ENCODE measurements at regions not wholly inside any gene's neighbourhood (a gene's known extent, or its start where the extent isn't known, plus 50 kb on each side); places are given as distances from the start of the nearest gene placed in this dataset.

GRCh38 chrX:57817302-57817701, 93.0 kb downstream of the ZXDA start:
- peaks cover 0 to 5% (median 0%) of the 10 kb centered on the region in 11 donors for H3K9me3 ChIP-seq
- ATAC-seq, result no peak
- no peaks in the 10 kb centered on the region for H3K36me3 ChIP-seq
- H3K27me3 ChIP-seq, result peaks cover 0 to 28% (median 0%) of the 10 kb centered on the region in 7 donors
- H3K4me1 ChIP-seq, result no peaks in the 10 kb centered on the region
- H3K27ac ChIP-seq, result no peak overlapping the region
- DNase-seq, result no peak
- TF ChIP-seq, protein P1, sequence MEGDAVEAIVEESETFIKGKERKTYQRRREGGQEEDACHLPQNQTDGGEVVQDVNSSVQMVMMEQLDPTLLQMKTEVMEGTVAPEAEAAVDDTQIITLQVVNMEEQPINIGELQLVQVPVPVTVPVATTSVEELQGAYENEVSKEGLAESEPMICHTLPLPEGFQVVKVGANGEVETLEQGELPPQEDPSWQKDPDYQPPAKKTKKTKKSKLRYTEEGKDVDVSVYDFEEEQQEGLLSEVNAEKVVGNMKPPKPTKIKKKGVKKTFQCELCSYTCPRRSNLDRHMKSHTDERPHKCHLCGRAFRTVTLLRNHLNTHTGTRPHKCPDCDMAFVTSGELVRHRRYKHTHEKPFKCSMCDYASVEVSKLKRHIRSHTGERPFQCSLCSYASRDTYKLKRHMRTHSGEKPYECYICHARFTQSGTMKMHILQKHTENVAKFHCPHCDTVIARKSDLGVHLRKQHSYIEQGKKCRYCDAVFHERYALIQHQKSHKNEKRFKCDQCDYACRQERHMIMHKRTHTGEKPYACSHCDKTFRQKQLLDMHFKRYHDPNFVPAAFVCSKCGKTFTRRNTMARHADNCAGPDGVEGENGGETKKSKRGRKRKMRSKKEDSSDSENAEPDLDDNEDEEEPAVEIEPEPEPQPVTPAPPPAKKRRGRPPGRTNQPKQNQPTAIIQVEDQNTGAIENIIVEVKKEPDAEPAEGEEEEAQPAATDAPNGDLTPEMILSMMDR (IDR thresholded peaks at IDR 0.05), result peak in 7 of 9 donors; percentile 39 to 58 (median 41)
- H3K4me3 ChIP-seq, result no peak overlapping the region
- intact Hi-C loops (cut with DNase I), result loop anchor here in 3 of 10 donors (5.0 to 10.0 kb wide), 2 partner anchors 105 to 207 kb away; no protein-coding TSS in a partner anchor
- WGBS, 2 donors, result 16 to 28% methylated on average over 2 of the region's 2 CpGs

GRCh38 chrX:57772637-57773036, 92.6 kb upstream of the NLRP2B start:
- intact Hi-C loops (cut with DNase I), result no loop called here
- 80 to 90% methylated on average over 4 of the region's 4 CpGs for WGBS, 2 donors

GRCh38 chrX:57771689-57772088, 91.6 kb upstream of the NLRP2B start:
- H3K36me3 ChIP-seq, result no peaks in the 10 kb centered on the region
- TF ChIP-seq, protein P1 (IDR thresholded peaks at IDR 0.05), result no peak

More at GRCh38 chrX:57772637-57773036, 92.6 kb upstream of the NLRP2B start:
- ATAC-seq (no peak), DNase-seq (no peak)
- peaks cover 0 to 7% (median 0%) of the 10 kb centered on the region in 11 donors for H3K9me3 ChIP-seq
- no peak overlapping the region for H3K4me3 ChIP-seq
- no peaks in the 10 kb centered on the region for H3K4me1 ChIP-seq
- H3K36me3 ChIP-seq, result no peaks in the 10 kb centered on the region
- no peaks in the 10 kb centered on the region for H3K27me3 ChIP-seq
- H3K27ac ChIP-seq, result no peak overlapping the region
- TF ChIP-seq, protein P1 (IDR thresholded peaks at IDR 0.05), result no peak

GRCh38 chrX:57752866-57753265, 72.8 kb upstream of the NLRP2B start:
- intact Hi-C loops (cut with DNase I), result no loop called here
- Histone ChIP-seq H3K27me3 (no peaks in the 10 kb centered on the region), H3K27ac (no peak overlapping the region), H3K4me1 (no peaks in the 10 kb centered on the region), H3K36me3 (no peaks in the 10 kb centered on the region), H3K4me3 (no peak overlapping the region), H3K9me3 (peaks cover 0 to 36% (median 8%) of the 10 kb centered on the region in 11 donors)
- TF ChIP-seq, protein P1 (IDR thresholded peaks at IDR 0.05), result no peak
- no peak for DNase-seq
- WGBS, 2 donors, result 69 to 82% methylated on average over 2 of the region's 2 CpGs
- ATAC-seq, result no peak

More at GRCh38 chrX:57771689-57772088, 91.6 kb upstream of the NLRP2B start:
- H3K4me3 ChIP-seq, result no peak overlapping the region
- ATAC-seq, result no peak
- H3K4me1 ChIP-seq, result no peaks in the 10 kb centered on the region
- no peaks in the 10 kb centered on the region for H3K27me3 ChIP-seq
- no peak for DNase-seq
- intact Hi-C loops (cut with DNase I), result no loop called here
- H3K9me3 ChIP-seq, result peaks cover 0 to 7% (median 0%) of the 10 kb centered on the region in 11 donors
- H3K27ac ChIP-seq, result no peak overlapping the region

All from heart right ventricle (tissue), 16 donors.